ENCODE measurements at regions not wholly inside any gene's neighbourhood (a gene's known extent, or its start where the extent isn't known, plus 50 kb on each side); places are given as distances from the start of the nearest gene placed in this dataset.
A peak's percentile ranks its signal among the peaks of the same experiment; 100 is the strongest.

- no peak for DNase-seq (ENCODE audit: low spot score)
These were observed 196.8 kb upstream of the LEF1 start for GRCh38 chr4:108365551-108365950.

GRCh38 chr4:108361886-108362285 is 193.2 kb upstream of the LEF1 start:
- peak; percentile 15 for DNase-seq (ENCODE audit: low spot score)

GRCh38 chr4:108361446-108361820 is 192.7 kb upstream of the LEF1 start:
- no peak for DNase-seq (ENCODE audit: low spot score)

DNA sequence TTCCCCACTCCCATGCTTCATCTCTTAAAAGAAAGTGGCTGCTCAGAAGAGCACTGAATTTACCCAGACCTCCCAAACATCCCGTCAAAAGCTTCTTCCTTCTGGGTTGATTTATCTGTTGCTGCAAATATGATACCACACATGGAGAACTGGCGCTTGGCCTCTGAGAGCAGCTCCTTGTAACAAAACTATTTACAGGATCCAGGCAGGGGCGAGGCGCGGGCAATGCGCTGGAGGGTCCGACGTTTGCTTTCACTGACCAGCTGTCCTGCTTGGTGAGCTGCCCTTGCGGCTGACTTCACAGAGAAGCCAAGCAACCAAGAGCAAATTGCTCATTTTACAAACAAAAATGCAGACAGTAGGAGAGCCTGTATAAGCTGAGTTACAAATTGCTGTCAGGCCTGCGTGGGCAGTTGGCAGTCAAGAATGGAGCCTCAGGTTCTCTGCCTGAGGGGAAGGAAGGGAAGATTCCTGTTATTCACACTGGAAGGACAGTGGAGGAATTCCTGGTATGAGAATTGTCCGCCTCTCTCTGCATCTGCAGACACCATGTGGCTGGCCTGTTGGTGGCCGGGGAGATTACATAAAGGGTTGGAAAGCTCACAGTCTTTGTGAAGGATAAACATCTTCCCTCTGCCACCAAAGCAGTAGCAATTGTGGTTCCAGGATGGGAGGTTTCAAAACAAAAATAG is 192.2 kb upstream of the LEF1 start:
- no peak for DNase-seq (ENCODE audit: low spot score)

DNA sequence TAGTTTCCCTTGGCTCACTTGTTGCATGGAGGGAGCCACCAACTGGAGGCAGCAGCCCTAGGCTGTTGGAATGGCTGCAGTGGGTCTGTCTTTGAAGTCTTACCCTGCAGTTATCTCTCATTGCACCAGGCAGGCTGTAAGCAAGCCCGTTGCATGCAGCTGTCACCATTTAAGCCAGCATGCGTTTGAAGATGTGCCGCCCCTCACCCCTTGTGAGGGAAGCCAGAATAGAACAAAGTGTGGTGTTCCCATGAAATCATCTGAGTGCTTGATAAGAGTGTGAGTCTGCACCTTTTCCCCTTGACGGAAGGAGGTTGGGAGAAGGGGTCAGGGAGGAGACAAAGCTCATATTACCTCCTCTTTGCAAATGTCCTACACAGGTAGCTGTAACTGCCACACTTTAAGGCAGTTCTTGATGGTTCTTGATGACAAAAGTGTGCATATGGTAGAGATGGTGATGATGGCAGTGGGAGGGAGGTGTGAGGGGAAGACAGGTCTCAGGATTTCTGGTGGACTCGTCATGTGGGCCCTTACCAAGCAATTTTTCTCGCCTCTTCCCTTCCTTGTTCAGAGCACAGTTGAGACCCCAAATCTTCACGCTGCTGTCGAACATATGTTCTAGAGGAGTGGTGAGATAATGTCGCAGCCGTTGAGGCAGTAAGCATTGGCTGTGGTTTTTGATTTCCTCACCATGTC is 191.4 kb upstream of the LEF1 start:
- no peak for DNase-seq (ENCODE audit: low spot score)

DNA sequence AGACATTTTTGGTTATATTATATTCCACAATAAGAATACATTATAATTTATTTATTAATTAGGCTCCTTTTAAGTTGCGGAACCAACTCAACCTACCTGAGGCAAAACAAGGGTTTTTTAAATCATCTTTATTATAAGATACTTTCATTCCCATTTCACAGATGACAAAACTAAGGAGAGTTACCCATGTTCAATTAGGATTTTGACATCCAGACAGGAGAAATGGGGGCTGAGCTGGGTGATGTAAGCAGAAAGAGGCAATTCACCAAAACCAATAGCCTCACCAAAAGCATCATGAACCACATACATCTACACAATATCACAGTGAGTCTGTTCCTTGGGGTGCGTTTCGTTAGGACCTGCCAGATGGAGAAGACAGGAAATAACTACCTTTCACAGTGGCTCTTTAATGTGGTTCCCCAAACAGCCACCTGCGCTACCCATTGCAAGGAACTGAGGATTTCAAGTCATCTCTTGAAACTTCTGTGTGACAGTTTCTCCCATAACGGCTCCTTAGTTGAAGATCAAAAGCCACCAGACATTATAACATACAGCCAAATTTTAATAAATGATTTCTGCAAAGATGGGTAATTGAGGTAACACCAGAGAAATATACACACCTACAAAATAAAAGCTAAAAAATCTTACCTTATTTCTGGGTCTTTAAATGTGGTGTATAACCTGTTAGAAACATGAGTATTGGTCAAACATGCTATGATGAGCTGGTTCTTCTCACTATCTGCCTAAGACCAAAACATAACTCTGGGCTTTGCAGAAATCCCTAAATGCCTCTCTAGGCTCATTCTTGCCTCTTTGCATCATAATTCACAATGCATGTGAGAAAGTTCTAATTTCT is 190.6 kb upstream of the LEF1 start:
- DNase-seq (ENCODE audit: low spot score) = peak; percentile 64

- DNase-seq (ENCODE audit: low spot score) = no peak
These were observed 187.3 kb upstream of the LEF1 start for GRCh38 chr4:108355902-108356535.

DNA sequence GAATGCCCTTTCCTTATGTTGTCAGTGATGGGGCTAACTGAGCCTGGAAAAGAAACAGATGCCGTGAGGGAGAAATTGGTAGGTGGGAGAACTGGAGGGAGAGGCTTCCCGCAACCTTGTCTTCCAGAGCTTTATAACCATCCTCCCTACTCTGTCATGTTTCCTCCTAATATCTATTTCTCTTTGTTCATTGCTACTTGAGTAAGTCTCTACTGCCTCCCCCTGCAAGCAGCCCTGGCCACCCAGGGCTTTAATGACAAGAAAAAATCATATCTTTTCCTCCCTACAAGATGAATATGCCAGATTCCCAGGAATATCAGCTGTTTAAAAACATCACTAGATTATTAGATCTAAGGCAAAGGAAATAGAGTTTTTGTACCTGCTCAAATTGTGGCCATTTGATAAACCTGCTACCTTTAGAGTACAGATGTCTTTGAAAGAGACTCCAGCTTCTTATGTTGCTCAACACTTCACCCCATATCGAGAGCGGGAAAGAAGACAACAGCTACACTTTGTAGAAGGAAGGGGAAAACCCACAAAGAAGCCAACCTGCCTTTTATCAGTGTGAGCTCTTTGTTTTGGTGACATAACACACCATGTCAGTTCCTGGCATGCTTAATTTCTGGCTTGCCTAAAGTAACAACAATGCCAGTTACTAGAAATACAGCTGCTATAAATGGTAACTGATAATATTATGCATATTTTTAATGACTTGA is 186.6 kb upstream of the LEF1 start:
- peak; percentile 39 for DNase-seq (ENCODE audit: low spot score)

DNA sequence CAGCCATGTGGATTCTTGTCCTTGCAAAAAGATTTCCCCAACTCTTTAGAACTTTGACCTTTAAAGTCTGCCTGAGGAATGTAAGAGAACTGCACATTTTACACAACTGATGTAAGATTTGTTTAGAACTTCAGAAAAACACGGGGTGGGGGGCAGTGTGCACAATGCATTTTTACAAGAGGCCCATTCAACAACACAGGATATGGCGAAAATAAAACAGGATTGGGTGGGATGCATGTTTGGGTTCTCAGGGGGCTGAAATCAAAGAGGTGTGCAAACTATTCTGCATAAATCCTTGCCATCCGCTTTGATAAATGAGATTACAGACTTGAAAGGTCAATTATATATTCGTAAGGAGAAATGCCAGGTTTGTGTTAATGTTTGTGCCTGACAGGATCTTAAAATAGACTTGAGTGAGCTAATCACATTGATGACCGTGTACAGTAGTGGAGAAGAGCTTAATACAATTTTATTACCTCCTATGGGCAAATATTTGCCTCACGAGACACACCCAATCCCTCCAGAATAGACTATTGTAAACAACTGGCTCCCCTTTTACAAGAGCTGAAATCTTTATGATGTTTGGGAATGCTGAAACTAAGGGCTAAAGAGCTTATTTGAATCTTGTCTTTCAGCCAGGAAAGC is 184.1 kb upstream of the LEF1 start:
- no peak for DNase-seq (ENCODE audit: low spot score)

DNA sequence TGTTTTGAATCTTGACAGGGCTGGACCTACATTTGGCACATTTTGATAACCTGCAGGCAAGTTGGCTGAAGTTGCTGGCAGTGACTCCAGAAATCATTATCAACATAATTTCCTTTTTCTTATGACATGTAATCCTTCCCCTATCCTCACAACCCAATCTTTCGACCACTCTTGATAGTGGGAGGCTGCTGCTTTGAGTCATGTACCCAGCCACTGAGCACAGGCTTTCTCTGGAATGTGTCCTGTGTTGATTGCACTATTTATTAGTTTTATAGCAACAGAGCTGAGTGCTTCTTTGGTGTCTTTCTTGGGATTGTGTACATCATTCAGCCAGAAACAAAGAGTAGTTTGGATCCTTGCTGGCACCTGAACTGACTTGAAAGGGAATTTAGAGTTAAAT is 183.1 kb upstream of the LEF1 start:
- no peak for DNase-seq (ENCODE audit: low spot score)

- DNase-seq (ENCODE audit: low spot score) = no peak
These were observed 181.6 kb upstream of the LEF1 start for GRCh38 chr4:108350332-108350731.

DNA sequence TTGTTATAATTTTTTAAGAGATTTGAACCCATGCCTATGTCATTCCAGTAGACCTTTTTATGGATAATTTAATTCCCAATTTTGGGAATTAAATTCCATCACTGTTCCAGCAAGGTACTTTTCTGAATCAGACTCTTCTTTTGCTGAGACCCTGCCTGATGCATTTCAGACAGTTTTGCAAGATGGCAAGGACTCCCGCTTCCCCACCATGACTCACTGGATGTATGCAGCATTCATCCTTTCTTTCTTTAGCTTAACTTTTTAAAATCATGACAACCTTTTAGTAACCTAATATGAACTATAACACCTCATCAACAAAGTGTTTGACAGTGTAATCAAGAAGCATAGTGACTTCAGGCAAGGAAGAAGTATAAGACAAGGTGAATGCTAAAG is 178.1 kb upstream of the LEF1 start:
- no peak for DNase-seq (ENCODE audit: low spot score)

DNA sequence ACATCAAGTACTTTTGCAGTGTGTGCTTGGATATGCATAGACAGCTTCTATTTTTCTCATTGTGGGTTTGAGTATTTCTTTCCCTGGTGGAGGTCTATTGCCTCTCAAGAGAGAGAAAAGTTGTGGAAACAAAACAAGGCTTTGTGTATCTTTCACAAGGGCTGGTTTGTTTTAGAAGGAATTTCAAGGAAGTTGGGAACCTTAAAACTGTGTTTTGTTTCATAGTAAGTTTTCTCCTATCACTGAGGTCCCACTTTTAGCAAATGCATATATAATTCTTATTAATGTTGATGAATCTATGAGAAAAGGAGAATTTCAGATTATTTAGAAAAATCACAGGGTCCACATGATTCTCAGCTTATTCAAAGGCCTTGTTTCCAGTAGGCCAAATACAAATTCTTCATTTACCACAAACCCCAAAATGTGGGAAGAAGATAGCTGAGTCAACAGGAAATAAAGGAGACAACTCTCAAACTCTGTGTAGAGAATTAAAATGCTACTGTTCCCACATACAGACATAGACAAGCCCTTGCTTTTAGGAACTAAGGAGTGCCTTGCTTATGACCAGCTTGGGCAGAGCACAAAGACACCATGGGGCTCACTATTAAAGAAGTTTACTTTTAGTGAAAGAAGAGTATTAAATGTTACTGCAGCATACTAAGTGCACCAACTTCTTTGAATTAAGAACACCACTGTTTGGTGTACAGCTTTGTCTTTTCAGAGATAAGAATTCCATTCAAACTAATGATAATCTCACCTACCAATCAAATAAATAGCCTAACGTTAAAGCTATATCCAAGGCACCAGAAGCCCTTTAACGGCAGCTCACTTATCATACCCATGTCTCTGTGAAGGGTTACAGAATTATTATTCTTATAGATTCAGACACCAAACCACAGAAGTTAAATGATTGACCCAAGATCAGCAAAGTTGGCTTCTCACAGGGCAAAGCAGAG is 177.4 kb upstream of the LEF1 start:
- DNase-seq (ENCODE audit: low spot score) = no peak

- DNase-seq (ENCODE audit: low spot score) = peak; percentile 32
These were observed 173.7 kb upstream of the LEF1 start for GRCh38 chr4:108342325-108342970.

GRCh38 chr4:108337923-108338322 is 169.2 kb upstream of the LEF1 start:
- no peak for DNase-seq (ENCODE audit: low spot score)

- DNase-seq (ENCODE audit: low spot score) = no peak
These were observed 167.3 kb upstream of the LEF1 start for GRCh38 chr4:108336076-108336475.

DNA sequence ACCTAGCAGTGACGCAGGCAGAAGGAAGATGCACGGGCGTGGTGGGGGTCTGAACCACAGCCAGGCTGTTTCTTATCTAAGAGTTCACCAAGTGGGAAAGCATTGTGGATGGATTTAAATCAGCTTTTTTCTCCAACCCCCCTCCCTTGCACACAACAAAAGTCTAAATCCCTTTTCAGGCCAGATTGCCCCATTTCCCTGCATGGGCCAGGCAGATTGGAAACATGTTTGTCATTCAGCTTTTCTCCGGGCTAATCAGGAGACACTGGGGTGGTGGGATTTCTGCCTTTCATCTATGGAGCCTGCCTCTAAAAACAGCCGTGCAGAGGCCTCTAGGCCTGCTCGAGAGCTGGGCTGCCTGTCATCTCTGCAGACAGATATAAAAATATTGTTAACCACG is 166.3 kb upstream of the LEF1 start:
- DNase-seq (ENCODE audit: low spot score) = no peak

DNA sequence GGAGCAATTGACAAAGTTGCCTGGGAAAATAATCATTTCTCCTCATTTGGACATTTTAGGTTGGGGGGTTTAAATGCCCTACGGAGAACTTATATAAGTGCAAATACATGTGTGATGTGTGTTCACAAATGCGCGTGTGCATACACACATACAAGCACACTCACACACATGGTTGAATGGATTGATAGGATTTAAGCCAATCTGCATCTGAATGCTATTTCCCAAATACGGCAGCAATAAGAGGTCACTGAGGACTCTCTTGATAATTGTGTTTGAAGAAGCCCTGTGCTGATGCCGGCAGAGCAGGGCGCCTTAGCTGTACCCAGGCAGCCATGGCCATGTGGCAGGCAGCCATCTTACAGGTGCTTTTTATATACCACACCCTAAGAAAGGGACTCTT is 165.3 kb upstream of the LEF1 start:
- DNase-seq (ENCODE audit: low spot score) = no peak

DNA sequence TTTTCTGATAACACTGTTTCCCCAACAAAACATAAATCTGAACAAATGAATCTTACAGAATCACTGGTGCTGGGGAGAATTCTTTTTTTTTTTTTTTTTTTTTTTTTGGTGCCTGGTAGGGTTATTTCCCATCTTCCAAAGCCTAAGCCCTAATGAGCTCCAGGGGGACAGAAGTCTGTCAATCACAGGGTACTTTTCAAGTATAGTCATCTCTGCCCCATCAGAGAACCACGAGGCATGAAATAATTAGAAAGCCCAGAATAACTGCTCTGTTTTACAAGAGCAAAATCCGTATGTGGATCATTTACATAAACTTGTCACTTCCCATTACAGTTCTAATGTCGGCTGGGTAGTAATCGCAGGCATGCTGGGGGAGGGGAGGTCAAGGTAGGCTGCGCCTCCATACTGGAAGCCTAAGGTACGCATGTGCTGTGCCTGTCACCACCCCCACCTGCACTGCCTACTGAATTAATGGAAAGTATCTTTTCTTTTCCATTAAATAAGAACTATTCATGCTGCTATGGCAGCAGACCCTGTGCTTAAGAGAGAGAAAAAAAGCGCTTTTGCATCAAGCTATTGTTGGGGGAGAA is 164.7 kb upstream of the LEF1 start:
- no peak for DNase-seq (ENCODE audit: low spot score)

All from activated CD4-positive, alpha-beta T cell treated with anti-CD3 and anti-CD28 coated beads, Interleukin-2, Interleukin-4, amounts not matched to agents 100 ng/mL and 50 ng/mL, durations not matched to agents 16 hours and 8 hours (primary cell).